Left lung (tissue), 4 donors: ENCODE measurements at regions not wholly inside any gene's neighbourhood (a gene's known extent, or its start where the extent isn't known, plus 50 kb on each side); places are given as distances from the start of the nearest gene placed in this dataset.
A peak's percentile ranks its signal among the peaks of the same experiment; 100 is the strongest.

Experiments
- ATAC-seq: fragments of 200-7000 bp; cut with Tn5 transposase; one replicate; pipeline ENCODE4 v1.9.1; 2020; ENCODE audit warnings: moderate library complexity
- DNase-seq, 4 donors: peaks; one replicate each; pipeline ENCODE4 v3.0.0-alpha.2; 2013 to 2020
- H3K27ac ChIP-seq, 2 donors: fragments of 200-600 bp; sonication (generic) in 1 of 2; one replicate each; pipeline versions ENCODE4 v1.5.0 to v1.8.0; 2020 to 2021
- H3K27me3 ChIP-seq, 2 donors: fragments of 200-600 bp; sonication (generic) in 1 of 2; one replicate each; pipeline versions ENCODE4 v1.5.0 to v1.8.0; 2020 to 2021
- H3K36me3 ChIP-seq, 2 donors: fragments of 200-600 bp; sonication (generic) in 1 of 2; one replicate each; pipeline versions ENCODE4 v1.5.0 to v1.8.0; 2020 to 2021
- H3K4me1 ChIP-seq, 2 donors: fragments of 200-600 bp; one replicate each; pipeline ENCODE4 v1.8.0; 2021
- H3K4me3 ChIP-seq, 2 donors: fragments of 200-600 bp; sonication (generic) in 1 of 2; one replicate each; pipeline versions ENCODE4 v1.5.0 to v1.8.0; 2020 to 2021; ENCODE audit warnings: mild to moderate bottlenecking in 1 of 2
- H3K9me3 ChIP-seq, 2 donors: fragments of 200-600 bp; sonication (generic) in 1 of 2; one replicate each; pipeline versions ENCODE4 v1.5.0 to v1.8.0; 2020 to 2021
- intact Hi-C, 2 donors: fragments of 100-400 bp; cut with DNase I; formaldehyde crosslinking; loops; one replicate each; pipeline versions ENCODE4 v1.11.2 to v1.14.2; 2022
- TF ChIP-seq, protein P1 (sequence below), 2 donors: fragments of 200-600 bp; sonication (generic) in 1 of 2; IDR thresholded peaks; one replicate each; pipeline versions ENCODE4 v1.5.0 to v1.8.0; 2021; ENCODE audit warnings: antibody characterized with exemption in 2 of 2
- donor health status: DM: no; HTN: yes; CAD: no.
- donor health status: DM: no; HTN: no; CAD: no.

DNA sequence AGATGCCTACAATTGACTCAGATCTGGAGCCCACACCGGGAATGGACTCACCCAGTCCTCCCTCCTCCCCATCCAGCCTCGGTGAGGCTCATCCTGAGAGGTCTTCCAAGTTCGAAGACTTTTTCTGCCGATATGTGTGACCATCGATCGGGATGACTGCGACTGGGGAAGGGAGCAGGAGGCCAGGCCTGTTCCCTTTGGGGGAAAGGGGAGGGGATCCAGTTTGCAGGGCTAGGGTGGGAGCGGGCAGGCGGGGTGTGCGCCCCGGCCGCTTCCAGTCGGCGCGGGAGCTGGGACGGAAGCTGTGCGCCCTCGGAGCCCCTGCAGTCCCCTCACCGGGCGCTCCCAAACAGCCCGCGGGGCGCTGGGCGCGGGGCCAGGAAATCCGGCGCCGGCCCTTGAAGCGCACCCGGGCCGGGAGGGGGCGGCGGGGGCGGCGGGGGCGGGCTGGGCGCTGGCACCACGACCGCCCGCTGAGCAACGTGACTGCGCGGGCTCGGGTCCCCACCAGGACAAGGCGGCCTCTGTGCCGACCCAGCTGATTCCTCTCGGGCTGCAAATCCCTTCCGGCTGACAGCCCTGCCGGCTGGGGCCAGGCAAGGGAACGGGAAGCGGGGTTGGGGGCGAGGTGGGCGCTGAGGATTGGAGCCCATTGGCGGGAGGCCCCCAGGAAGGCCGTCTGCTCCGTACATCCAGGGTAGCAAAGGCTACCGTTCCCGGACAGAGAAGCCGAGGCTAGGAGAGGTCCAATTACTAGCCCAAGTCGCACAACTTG lies 103.9 kb downstream of the EBNA1BP2 start:
- Histone ChIP-seq H3K9me3 (no peaks in the 10 kb centered on the region), H3K4me1 (peaks cover 0 to 10% of the 10 kb centered on the region in 2 donors), H3K4me3 (peak overlapping the region; percentile 6 to 14), H3K27me3 (peaks cover 0 to 18% of the 10 kb centered on the region in 2 donors), H3K36me3 (no peaks in the 10 kb centered on the region), H3K27ac (no peak overlapping the region)
- TF ChIP-seq, protein P1, sequence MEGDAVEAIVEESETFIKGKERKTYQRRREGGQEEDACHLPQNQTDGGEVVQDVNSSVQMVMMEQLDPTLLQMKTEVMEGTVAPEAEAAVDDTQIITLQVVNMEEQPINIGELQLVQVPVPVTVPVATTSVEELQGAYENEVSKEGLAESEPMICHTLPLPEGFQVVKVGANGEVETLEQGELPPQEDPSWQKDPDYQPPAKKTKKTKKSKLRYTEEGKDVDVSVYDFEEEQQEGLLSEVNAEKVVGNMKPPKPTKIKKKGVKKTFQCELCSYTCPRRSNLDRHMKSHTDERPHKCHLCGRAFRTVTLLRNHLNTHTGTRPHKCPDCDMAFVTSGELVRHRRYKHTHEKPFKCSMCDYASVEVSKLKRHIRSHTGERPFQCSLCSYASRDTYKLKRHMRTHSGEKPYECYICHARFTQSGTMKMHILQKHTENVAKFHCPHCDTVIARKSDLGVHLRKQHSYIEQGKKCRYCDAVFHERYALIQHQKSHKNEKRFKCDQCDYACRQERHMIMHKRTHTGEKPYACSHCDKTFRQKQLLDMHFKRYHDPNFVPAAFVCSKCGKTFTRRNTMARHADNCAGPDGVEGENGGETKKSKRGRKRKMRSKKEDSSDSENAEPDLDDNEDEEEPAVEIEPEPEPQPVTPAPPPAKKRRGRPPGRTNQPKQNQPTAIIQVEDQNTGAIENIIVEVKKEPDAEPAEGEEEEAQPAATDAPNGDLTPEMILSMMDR (IDR thresholded peaks at IDR 0.05) = no peak
- intact Hi-C loops = no loop called here
- DNase-seq (peak in 2 of 4 donors; percentile 67 to 79), ATAC-seq (peak; percentile 19)

DNA sequence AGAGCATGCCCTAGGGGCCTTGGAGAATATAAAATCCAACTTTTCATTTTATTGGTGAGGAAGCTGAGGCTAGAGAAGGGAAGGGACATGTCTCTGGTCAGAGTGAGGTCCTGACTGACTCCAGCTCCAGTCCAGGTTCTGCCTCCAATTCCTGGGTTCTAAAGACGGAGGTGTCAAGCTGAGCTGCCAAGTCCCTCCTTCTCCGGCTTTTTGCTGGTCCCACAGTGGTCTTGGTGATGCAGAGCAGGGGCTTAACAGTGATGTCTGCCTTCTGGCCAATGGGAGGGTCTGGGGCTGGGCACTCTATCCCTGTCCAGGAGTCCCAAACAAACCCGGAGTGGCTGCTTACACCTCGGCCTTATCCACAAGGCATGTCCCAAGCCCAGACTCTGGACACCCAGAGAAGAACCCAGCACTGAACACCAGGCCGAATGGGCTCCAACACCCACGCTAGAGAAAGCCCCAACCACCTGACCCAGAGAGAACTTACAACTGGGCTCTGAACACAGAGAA lies 104.8 kb downstream of the EBNA1BP2 start:
- intact Hi-C loops = no loop called here
- no peaks in the 10 kb centered on the region for H3K9me3 ChIP-seq
- H3K4me3 ChIP-seq = no peak overlapping the region
- H3K27me3 ChIP-seq = peaks cover 0 to 18% of the 10 kb centered on the region in 2 donors
- H3K4me1 ChIP-seq = peaks cover 0 to 10% of the 10 kb centered on the region in 2 donors
- no peak overlapping the region for H3K27ac ChIP-seq
- TF ChIP-seq, protein P1 (IDR thresholded peaks at IDR 0.05) = no peak
- DNase-seq (no peak), ATAC-seq (no peak)
- no peaks in the 10 kb centered on the region for H3K36me3 ChIP-seq

DNA sequence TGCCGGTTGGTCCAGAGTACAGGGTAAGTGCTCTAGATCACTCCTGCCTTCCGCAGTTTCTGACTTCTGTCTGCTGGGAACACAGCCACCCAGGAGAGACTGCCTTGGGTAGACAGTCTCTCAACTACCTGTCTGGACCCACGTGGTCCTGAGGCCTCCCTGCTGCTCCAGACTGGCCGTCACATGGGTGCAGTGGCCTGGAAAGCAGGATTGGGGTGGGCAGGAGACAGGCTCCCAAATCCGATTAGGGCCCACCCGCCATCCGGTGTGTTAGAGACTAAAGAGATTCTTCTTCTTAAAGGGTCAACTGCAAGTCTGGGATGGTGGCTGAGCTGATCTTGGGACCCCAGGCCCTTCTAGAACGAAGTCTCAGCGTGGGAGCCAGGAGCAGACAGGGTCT lies 105.5 kb downstream of the EBNA1BP2 start:
- Histone ChIP-seq H3K36me3 (no peaks in the 10 kb centered on the region), H3K9me3 (no peaks in the 10 kb centered on the region), H3K4me1 (peaks cover 0 to 10% of the 10 kb centered on the region in 2 donors), H3K4me3 (no peak overlapping the region), H3K27me3 (peaks cover 0 to 18% of the 10 kb centered on the region in 2 donors), H3K27ac (no peak overlapping the region)
- ATAC-seq (no peak), DNase-seq (no peak)
- TF ChIP-seq, protein P1 (IDR thresholded peaks at IDR 0.05) = no peak
- intact Hi-C loops = no loop called here

DNA sequence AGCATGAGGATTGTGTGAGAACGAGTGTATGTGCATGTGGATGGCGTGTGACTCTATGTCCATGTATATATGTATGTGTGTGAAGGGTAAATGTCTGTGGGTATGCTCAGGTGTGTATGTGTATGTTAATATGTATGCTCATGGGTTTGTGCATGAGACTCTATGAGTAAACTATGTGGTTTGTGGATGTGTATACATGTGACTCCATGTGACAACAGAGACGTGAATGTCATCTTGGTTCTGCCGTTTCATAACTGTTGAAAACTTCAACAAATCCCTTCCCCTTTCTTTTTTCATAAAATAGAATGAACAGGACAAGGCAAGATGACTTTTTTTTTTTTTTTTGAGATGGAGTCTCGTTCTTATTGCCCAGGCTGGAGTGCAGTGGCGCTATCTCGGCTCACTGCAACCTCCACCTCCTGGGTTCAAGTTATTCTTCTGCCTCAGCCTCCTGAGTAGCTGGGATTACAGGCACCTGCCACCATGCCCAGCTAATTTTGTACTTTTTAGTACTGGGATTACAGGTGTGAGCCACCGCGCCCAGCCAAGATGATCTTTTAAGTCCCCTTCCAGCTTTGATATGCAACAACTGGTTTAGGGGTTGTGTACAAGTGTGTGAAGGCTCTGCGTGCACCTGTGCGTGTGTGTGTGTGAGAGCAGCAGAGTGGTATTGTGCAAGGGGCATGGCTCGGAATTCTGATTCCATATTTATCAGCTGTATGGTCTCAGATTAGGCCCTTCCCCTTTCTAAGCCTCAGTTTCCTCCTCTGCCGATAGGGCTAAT lies 106.3 kb downstream of the EBNA1BP2 start:
- ATAC-seq (no peak), DNase-seq (no peak)
- Histone ChIP-seq H3K4me1 (peaks cover 0 to 10% of the 10 kb centered on the region in 2 donors), H3K27ac (no peak overlapping the region), H3K9me3 (no peaks in the 10 kb centered on the region), H3K4me3 (no peak overlapping the region), H3K36me3 (no peaks in the 10 kb centered on the region), H3K27me3 (peaks cover 0 to 18% of the 10 kb centered on the region in 2 donors)
- TF ChIP-seq, protein P1 (IDR thresholded peaks at IDR 0.05) = no peak
- intact Hi-C loops = no loop called here

DNA sequence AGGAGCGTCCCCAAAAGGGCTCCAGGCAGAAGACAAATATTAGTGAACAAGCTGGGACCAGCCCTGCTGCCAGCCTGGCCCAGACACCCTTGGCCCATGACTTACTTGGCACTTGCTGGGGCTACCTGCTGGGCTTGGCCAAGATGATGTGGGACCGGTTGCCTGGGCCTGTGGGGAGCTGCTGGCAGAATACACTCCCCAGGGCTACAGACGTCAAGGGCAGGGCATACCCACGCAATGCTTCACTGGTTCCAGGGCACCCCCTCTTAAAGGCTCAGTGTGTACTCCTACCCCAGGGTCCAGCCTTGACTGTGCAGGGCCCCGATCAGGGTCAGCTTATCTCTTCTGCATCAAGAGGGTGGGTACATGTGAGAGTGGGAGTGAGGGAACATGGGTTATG lies 106.5 kb upstream of the SLC2A1 start:
- TF ChIP-seq, protein P1 (IDR thresholded peaks at IDR 0.05) = no peak
- Histone ChIP-seq H3K36me3 (no peaks in the 10 kb centered on the region), H3K27me3 (peaks cover 0 to 18% of the 10 kb centered on the region in 2 donors), H3K4me1 (peaks cover 0 to 10% of the 10 kb centered on the region in 2 donors), H3K27ac (no peak overlapping the region), H3K9me3 (no peaks in the 10 kb centered on the region), H3K4me3 (no peak overlapping the region)
- intact Hi-C loops = no loop called here
- no peak for ATAC-seq
- DNase-seq = peak in 1 of 4 donors; percentile 57
